Left colon (tissue), 2 donors: ENCODE measurements at regions not wholly inside any gene's neighbourhood (a gene's known extent, or its start where the extent isn't known, plus 50 kb on each side); places are given as distances from the start of the nearest gene placed in this dataset.
A peak's percentile ranks its signal among the peaks of the same experiment; 100 is the strongest.

Experiments used
- ATAC-seq: fragments of 200-7000 bp; cut with Tn5 transposase; one replicate; pipeline ENCODE4 v1.9.1; 2020; ENCODE audit warnings: mild to moderate bottlenecking, moderate library complexity
- DNase-seq, 2 donors: peaks; one replicate each; pipeline ENCODE4 v3.0.0-alpha.2; 2020
- intact Hi-C, 2 donors: fragments of 100-400 bp; cut with DNase I in 1 of 2; cut with micrococcal nuclease in 1 of 2; formaldehyde crosslinking; loops; one replicate each; pipeline versions ENCODE4 v1.11.2 to v1.14.0; 2022; cut with DNase I, micrococcal nuclease
- donor health status: DM: no; HTN: no; CAD: no.
- donor health status: DM: yes; HTN: yes; CAD: no.

DNA sequence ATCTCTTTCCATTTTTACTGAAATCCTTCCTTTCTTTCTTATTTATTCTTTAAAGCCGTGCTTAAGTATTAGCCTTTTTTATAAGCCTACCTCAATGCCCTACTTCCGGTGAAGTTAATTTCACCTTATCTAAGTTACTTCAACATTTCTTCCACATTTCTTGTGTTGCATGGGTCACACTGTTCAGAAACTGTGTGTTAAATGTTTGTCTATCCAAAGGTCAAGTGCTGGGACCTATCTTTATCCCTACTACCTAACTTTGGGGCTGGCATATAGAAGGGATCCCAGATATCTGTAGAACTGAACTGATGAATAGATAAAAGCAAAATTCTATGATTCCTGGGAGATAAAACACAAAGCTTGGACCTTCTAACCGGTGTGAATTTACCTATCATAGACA is 332.3 kb upstream of the SATB1 start:
- DNase-seq = no peak
- intact Hi-C loops = no loop called here
- peak; percentile 60 for ATAC-seq

DNA sequence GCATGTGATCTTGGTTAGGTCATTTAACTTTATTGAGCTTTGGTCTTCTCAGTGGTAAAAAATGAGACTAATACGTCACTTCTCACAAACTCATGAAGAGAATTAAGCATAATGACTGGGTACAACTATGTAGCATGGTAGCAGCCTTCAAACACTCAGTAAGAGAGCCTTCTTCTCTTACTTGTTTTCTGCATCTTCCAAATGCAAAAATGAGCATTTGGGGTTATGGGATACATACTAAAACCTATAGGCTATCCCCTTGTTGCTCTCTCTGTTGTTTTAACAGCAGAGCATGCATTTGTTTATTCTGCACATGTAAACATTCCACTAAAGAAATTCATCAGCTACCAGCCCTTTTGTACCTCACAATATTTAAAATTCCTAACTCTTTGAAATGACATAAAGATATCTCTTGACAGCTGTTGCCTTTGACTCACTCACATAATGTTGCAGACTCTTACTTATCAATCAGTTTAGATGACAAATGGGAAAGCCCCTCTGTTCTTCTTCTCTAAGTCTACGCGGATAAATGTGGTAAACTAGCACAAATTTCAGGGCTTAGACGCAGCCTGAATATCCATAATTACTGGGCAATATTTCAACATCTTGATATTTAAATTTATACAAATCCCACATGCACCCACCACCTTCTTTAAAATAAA is 327.3 kb upstream of the SATB1 start:
- ATAC-seq (no peak), DNase-seq (no peak)
- intact Hi-C loops = no loop called here

- DNase-seq (no peak), ATAC-seq (no peak)
- intact Hi-C loops = no loop called here
Observed at GRCh38 chr3:18751514-18751913, 326.4 kb upstream of the SATB1 start.

- peak; percentile 80 for ATAC-seq
- intact Hi-C loops = no loop called here
- DNase-seq = peak; percentile 17 to 29
Observed at GRCh38 chr3:18747383-18747782, 322.2 kb upstream of the SATB1 start.

GRCh38 chr3:18745472-18745871 is 320.3 kb upstream of the SATB1 start:
- no peak for DNase-seq
- intact Hi-C loops = no loop called here
- ATAC-seq = no peak

DNA sequence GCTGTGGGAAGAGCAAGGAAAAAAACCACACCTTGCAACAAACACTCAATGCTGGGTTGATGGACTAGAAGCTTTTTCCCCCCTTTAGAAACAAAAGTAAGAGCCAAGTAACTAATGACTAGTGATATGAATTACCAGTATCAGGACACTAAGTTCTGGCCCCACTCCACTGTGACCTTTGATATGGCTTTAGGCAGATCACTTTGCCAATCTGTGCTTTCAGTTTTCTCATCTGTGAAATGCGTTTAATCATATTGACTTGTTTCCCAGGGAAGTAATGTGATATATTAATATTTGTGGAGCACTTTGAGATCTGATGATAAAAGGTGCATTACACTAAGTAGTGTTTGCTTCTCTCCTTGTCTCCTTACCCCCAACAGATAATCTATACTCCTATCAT is 319.3 kb upstream of the SATB1 start:
- intact Hi-C loops = no loop called here
- DNase-seq = no peak
- no peak for ATAC-seq

GRCh38 chr3:18743761-18744160 is 318.6 kb upstream of the SATB1 start:
- intact Hi-C loops = no loop called here
- no peak for DNase-seq
- no peak for ATAC-seq

DNA sequence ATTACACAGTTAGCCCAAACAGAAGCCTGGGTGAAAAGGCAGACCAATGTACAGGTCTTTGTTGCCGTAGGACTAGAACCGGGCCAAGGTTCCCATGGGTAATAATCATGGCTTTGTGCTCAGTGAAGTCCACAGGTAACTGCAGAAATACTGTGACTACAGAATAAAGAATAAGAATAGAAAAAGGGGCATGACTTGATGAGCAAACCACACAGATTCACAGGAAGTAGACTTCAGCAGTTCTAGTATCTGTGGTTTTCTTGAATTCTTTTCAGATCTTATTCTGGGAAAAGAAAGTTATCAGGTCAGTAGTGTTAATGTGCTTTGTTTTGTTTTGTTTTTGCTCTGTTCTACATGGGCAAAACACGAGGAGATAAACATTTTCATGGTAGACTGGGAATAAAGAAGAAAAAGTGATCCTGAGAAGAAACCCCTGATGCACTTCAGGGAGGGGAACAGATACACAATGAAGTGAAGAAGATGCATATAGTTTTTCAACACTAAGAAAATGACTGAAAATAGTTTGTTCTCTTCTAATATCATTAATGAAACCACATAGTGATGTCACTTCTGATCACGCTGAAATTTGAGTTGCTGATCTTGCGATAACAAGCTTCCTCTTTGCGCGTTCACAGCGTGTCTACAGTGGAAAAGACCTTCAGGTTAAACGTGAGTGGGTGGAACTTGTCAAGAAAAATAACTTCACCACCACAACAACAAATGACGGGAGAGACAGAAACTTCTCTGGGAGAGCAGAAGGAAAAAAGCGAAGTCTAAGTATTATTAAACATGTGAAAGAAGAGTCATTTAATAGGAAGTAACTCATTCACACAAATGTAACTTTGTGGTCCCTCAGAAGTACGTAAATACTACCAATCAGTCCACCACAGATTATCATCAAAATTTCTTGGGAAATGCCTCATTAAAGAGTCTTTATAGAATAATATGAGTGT is 315.8 kb upstream of the SATB1 start:
- no peak for ATAC-seq
- intact Hi-C loops = no loop called here
- peak in 1 of 2 donors; percentile 26 for DNase-seq

- ATAC-seq (no peak), DNase-seq (no peak)
- intact Hi-C loops = no loop called here
Observed at GRCh38 chr3:18739099-18739433, 313.9 kb upstream of the SATB1 start.

DNA sequence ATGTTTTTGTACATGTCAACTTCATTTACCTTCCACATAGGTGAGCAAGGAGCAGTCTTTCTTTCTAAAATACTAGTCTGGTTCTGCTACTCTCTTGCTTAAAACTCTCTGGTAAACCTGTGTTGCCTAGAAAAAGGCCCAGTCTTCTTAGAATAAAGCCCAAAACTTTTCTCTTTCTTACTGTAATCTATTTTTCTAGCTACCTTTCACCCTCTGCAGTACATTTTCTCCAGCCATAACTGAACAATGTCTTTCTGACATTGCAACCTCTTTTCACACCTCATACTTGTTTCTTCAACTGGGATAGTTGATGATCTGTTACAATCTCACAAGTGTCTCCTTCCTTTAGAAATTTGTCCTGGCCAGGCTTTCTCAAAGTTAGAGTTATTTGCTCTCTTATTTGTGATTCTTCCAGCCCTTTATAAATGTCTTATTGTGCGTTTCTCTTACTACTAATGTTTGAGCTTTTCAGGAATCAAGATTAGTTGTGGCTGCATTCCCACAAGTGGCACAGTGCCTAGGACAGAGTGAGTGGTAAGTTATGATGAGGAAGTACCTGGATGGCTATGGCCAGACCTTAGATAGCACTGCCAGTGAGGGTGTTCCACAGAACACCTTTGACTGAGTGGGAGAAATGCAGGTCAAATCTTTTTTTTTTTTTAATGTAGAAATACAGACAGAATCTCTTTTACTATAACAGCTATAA is 313.4 kb upstream of the SATB1 start:
- no peak for DNase-seq
- intact Hi-C loops = no loop called here
- no peak for ATAC-seq

DNA sequence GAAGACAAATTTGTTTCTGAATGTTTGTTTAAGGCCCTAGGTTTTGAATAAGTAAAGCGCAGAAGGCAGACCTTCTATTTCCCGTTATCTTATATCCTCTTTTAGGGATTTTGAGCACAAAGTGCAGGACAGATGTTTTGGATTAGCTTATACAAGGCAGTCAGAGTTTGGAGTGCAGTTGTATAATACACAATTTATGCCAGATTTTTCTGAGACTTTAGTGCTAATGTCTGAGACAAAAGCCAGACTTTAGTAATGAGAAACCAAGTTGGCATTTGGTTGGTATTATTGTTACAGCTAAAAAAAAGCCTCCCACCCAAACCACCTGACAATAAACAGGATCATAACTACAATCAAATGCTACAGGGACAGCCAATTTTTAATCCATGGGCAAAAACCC is 309.9 kb upstream of the SATB1 start:
- ATAC-seq (no peak), DNase-seq (no peak)
- intact Hi-C loops = no loop called here

GRCh38 chr3:18734309-18734708 is 309.2 kb upstream of the SATB1 start:
- no peak for ATAC-seq
- DNase-seq = no peak
- intact Hi-C loops = no loop called here

GRCh38 chr3:18732474-18732873 is 307.3 kb upstream of the SATB1 start:
- ATAC-seq = no peak
- no peak for DNase-seq
- intact Hi-C loops = no loop called here

GRCh38 chr3:18730491-18730890 is 305.4 kb upstream of the SATB1 start:
- ATAC-seq (no peak), DNase-seq (no peak)
- intact Hi-C loops = no loop called here

- intact Hi-C loops = no loop called here
- ATAC-seq (no peak), DNase-seq (no peak)
Observed at GRCh38 chr3:18729671-18730070, 304.5 kb upstream of the SATB1 start.

DNA sequence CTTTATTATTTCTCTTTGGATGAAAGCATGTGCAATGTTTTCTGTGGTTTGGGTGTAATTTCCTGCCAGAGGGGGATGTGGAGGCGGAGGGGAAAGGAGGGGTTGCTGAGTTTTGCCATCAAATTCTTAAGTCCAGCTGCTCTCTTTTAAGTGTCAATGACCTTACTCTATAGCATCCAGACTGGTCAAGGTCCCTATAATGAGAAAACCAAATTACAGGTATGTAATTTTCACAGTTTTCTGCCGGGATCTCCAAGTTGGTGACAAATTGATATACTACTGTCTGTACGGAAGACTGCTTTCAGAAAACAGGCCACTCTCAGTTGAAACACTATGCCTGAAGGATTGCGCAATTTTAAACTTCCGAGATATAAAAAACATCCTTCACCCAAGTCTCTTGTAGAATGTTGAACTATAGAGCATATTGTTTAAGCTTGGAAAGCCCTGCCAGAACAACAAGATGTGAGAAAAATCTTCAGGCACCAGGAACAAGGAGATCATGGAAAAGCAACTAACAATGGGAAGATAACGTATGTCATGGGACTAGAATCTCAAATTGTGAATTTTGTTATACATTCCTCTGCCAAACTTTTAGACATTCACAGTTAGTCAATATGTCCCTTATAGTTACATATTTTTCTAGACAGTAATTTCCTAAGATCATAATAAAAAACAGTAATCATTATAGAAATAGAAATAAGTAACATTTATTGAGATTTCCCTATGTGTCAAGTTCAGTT is 300.7 kb upstream of the SATB1 start:
- ATAC-seq = no peak
- no peak for DNase-seq
- intact Hi-C loops = no loop called here

DNA sequence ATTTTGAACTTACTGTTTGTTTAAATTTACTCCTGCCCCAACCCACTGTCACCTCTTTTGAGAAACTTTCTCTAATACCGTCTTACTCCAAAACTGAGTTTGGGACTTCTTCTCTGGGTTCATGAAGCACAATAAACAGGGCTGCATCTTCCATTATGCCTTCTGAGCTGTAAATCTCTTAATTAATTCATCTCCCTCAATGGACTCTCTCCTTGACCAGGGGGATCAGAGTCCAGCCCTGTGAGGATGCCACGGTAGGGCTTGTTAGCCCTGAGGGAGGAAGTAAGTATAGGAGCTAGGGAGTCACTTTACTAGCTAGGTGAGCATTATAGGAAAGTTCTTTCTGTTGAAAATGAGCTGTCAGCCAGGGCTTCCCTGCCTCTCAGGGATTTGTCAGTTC is 299.3 kb upstream of the SATB1 start:
- DNase-seq = no peak
- intact Hi-C loops = no loop called here
- no peak for ATAC-seq

GRCh38 chr3:18723206-18723810 is 298.2 kb upstream of the SATB1 start:
- ATAC-seq = no peak
- DNase-seq = no peak
- intact Hi-C loops = no loop called here

DNA sequence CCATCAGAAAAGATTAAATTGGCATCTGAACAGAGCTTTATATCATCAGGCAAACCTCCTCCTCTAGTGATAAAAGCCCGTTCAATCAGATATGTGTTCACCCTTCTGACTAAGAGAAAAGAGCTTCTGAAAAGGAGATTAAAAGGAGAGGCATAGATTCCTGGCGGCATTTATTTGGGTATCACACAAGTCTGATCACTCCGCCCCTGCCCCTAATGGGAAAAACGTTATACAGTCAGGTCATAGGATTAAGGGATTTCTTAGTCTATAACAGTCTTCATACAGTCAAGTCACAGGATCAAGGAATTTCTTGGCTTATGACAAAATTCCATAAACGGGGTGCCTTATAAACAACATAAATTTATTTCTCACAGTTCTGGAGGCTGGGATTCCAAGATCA is 295.4 kb upstream of the SATB1 start:
- ATAC-seq (no peak), DNase-seq (no peak)
- intact Hi-C loops = no loop called here
